Fibroblast of lung (primary cell): ENCODE measurements at regions not wholly inside any gene's neighbourhood (a gene's known extent, or its start where the extent isn't known, plus 50 kb on each side); places are given as distances from the start of the nearest gene placed in this dataset.

Source experiments
- DNase-seq, 2 donors: peaks; one replicate each; pipeline versions ENCODE4 v3.0.0 to v3.0.0-alpha.2; 2010; ENCODE audit warnings: low read depth in 2 of 2
- H2AFZ ChIP-seq: 2 replicates; pipeline ENCODE4 v1.5.1; 2012; ENCODE audit warnings: low read length, control low read depth, inconsistent platforms
- H3K27ac ChIP-seq: 2 replicates; pipeline ENCODE4 v1.5.1; 2011; ENCODE audit warnings: low read length, control low read depth; ENCODE audit not compliant: insufficient read depth
- H3K27me3 ChIP-seq: 2 replicates; pipeline ENCODE4 v1.5.1; 2011; ENCODE audit warnings: mild to moderate bottlenecking, low read length; ENCODE audit not compliant: control insufficient read depth, insufficient read depth
- H3K36me3 ChIP-seq: 2 replicates; pipeline ENCODE4 v1.5.1; 2011; ENCODE audit warnings: low read length; ENCODE audit not compliant: control insufficient read depth, insufficient read depth
- H3K4me1 ChIP-seq: 2 replicates; pipeline ENCODE4 v1.5.1; 2011; ENCODE audit warnings: low read length; ENCODE audit not compliant: control insufficient read depth, insufficient read depth; ENCODE audit errors: extremely low read depth
- H3K4me2 ChIP-seq: 2 replicates; pipeline ENCODE4 v1.5.1; 2011; ENCODE audit warnings: low read length, control low read depth; ENCODE audit not compliant: insufficient read depth; ENCODE audit errors: extremely low read depth
- H3K4me3 ChIP-seq, 4 experiments: fragments of 200-600 bp in 1 of 4; sonication (generic) in 1 of 4; replicated peaks in 1 of 4; 2 replicates each; pipeline ENCODE4 v1.5.1; 2011 to 2016; ENCODE audit warnings: low read length in 4 of 4, low read depth in 3 of 4, mild to moderate bottlenecking in 3 of 4, control low read depth in 2 of 4, inconsistent platforms in 1 of 4, mixed read lengths in 1 of 4; ENCODE audit not compliant: insufficient read depth in 1 of 4; ENCODE audit errors: control extremely low read depth in 1 of 4
- H3K79me2 ChIP-seq: 2 replicates; pipeline ENCODE4 v1.5.1; 2012; ENCODE audit warnings: mild to moderate bottlenecking, low read length, inconsistent platforms; ENCODE audit not compliant: control insufficient read depth, insufficient read depth
- H3K9ac ChIP-seq: 2 replicates; pipeline ENCODE4 v1.5.1; 2011; ENCODE audit warnings: mild to moderate bottlenecking, low read length, control low read depth; ENCODE audit not compliant: insufficient read depth
- H3K9me3 ChIP-seq: 2 replicates; pipeline ENCODE4 v1.5.1; 2012; ENCODE audit warnings: low read depth, low read length; ENCODE audit not compliant: control insufficient read depth, insufficient read depth
- H4K20me1 ChIP-seq: 2 replicates; pipeline ENCODE4 v1.5.1; 2011; ENCODE audit warnings: low read length; ENCODE audit not compliant: control insufficient read depth, insufficient read depth; ENCODE audit errors: extremely low read depth
- CTCF ChIP-seq, 2 donors: IDR thresholded peaks in 1 of 2; conservative IDR thresholded peaks in 1 of 2; 1 replicate in 1 of 2; 2 replicates in 1 of 2; pipeline ENCODE4 v1.5.1; 2011 to 2012; ENCODE audit warnings: low read length in 2 of 2, control low read depth in 1 of 2, inconsistent platforms in 1 of 2, low read depth in 1 of 2, mild to moderate bottlenecking in 1 of 2
- EZH2 ChIP-seq: IDR thresholded peaks from 2 replicates; pipeline ENCODE4 v1.5.1; 2012; ENCODE audit warnings: low read length, control low read depth, mild to moderate bottlenecking; ENCODE audit errors: missing control alignments

- H3K9ac ChIP-seq: no peak overlapping the region
- no peak overlapping the region for H3K27ac ChIP-seq
- no peak overlapping the region for H2AFZ ChIP-seq
- H3K36me3 ChIP-seq: no peaks in the 10 kb centered on the region
- peaks cover 4% of the 10 kb centered on the region for H3K27me3 ChIP-seq
- H3K4me2 ChIP-seq: no peak overlapping the region
- no peaks in the 10 kb centered on the region for H3K9me3 ChIP-seq
- H3K4me1 ChIP-seq: no peaks in the 10 kb centered on the region
- no peak for DNase-seq
- TF ChIP-seq EZH2: no peak
- no peak for TF ChIP-seq CTCF (conservative IDR thresholded peaks at IDR 0.05 in 1 of 2, IDR thresholded peaks at IDR 0.05 in 1 of 2; ENCODE audit: low read depth in 1 of 2, low read length in 2 of 2)
- no peaks in the 10 kb centered on the region for H4K20me1 ChIP-seq
- H3K79me2 ChIP-seq: no peaks in the 10 kb centered on the region
- no peak overlapping the region for H3K4me3 ChIP-seq
Observed at GRCh38 chr10:71075086-71075758, 137.1 kb upstream of the UNC5B start.

- H3K4me3 ChIP-seq: no peak overlapping the region
- H3K9me3 ChIP-seq: no peaks in the 10 kb centered on the region
- no peaks in the 10 kb centered on the region for H3K79me2 ChIP-seq
- no peak overlapping the region for H3K4me2 ChIP-seq
- no peak overlapping the region for H3K27ac ChIP-seq
- peaks cover 4% of the 10 kb centered on the region for H3K27me3 ChIP-seq
- no peaks in the 10 kb centered on the region for H3K4me1 ChIP-seq
- H3K9ac ChIP-seq: no peak overlapping the region
- no peaks in the 10 kb centered on the region for H3K36me3 ChIP-seq
- no peaks in the 10 kb centered on the region for H4K20me1 ChIP-seq
- TF ChIP-seq CTCF (conservative IDR thresholded peaks at IDR 0.05 in 1 of 2, IDR thresholded peaks at IDR 0.05 in 1 of 2; ENCODE audit: low read depth in 1 of 2, low read length in 2 of 2) (no peak), EZH2 (no peak)
- no peak overlapping the region for H2AFZ ChIP-seq
- DNase-seq: no peak
Observed at GRCh38 chr10:71075759-71076472, 136.5 kb upstream of the UNC5B start.

GRCh38 chr10:71076473-71077142 lies 135.8 kb upstream of the UNC5B start:
- H3K4me3 ChIP-seq: no peak overlapping the region
- H3K79me2 ChIP-seq: no peaks in the 10 kb centered on the region
- no peaks in the 10 kb centered on the region for H3K9me3 ChIP-seq
- no peaks in the 10 kb centered on the region for H3K4me1 ChIP-seq
- no peak overlapping the region for H3K4me2 ChIP-seq
- no peak for DNase-seq
- H3K27ac ChIP-seq: no peak overlapping the region
- H3K9ac ChIP-seq: no peak overlapping the region
- H2AFZ ChIP-seq: no peak overlapping the region
- no peaks in the 10 kb centered on the region for H4K20me1 ChIP-seq
- H3K27me3 ChIP-seq: peaks cover 4% of the 10 kb centered on the region
- TF ChIP-seq EZH2: no peak
- TF ChIP-seq CTCF (conservative IDR thresholded peaks at IDR 0.05 in 1 of 2, IDR thresholded peaks at IDR 0.05 in 1 of 2; ENCODE audit: low read depth in 1 of 2, low read length in 2 of 2): no peak
- no peaks in the 10 kb centered on the region for H3K36me3 ChIP-seq
